ENCODE measurements at regions not wholly inside any gene's neighbourhood (a gene's known extent, or its start where the extent isn't known, plus 50 kb on each side); places are given as distances from the start of the nearest gene placed in this dataset.

- no peak for TF ChIP-seq CTCF (IDR thresholded peaks at IDR 0.05; ENCODE audit: insufficient read depth, low read length, poor library complexity, severe bottlenecking)
- TF ChIP-seq EZH2phosphoT487 (conservative IDR thresholded peaks at IDR 0.05; ENCODE audit: low read length), result no peak
Observed at GRCh38 chr10:108454224-108454623, 1289.7 kb upstream of the SORCS1 start.
